ENCODE measurements at regions not wholly inside any gene's neighbourhood (a gene's known extent, or its start where the extent isn't known, plus 50 kb on each side); places are given as distances from the start of the nearest gene placed in this dataset.

DNA sequence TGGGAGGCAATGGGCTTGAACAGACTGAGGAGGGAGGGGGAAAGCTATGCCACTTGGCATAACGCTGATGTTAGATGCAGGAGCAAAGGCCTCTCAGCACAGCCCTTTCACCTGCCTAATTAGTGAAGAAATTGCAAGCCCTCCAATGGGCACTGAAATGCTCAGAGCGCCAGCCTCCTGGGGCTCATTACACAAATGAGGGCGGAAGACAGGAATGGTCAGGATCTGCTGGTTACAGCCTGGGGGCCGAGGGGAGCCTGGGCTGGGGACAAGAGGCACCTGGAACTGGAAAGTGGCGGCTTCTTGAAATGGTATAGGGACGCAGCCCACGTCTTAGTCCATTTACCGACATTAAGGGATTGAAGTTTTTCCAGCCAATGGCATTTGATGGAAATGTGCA lies 50.2 kb upstream of the PLET1 start:
- Mint-ChIP-seq H3K27me3 (no peaks in the 10 kb centered on the region), H3K36me3 (peaks cover 4 to 14% (median 13%) of the 10 kb centered on the region in 3 donors), H3K4me1 (peaks cover 0 to 8% (median 2%) of the 10 kb centered on the region in 4 donors), H3K9me3 (peaks cover 0 to 10% (median 8%) of the 10 kb centered on the region in 9 donors), H3K4me3 (no peak overlapping the region), H3K27ac (no peak overlapping the region)
- ATAC-seq = no peak
- DNase-seq = no peak
- POLR2A ChIA-PET = no interaction called here

DNA sequence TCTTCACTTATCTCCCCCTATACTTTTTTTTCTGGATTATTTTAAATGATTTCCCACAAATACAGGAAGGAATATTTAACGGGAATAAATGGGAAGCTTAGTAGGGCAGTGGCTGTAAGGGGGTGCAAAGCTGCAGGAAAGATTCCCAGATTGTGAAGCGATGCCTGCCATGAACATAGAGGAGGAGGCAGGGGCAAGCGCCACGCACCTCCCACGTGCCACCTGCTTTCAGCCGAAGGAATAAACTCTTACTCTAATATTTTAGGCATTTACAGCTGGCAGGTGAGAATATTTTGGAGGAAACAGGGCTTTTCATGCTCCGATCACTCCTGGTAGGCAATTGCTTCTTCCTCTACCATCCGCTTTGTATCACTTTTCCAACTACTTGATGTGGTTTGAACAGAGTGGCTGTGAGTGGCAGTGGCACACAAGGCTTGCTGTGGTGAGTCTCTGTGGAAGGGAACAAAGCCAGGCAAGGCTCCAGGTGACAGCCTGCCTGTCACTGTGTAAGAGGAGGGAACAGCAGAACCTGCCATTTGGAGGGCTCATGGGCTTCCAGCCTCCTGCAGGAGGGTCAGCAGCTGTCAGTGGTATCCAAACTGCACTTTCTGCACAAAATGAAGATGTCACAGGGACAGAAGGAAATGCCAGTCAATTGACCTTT lies 54.5 kb upstream of the PLET1 start:
- POLR2A ChIA-PET = no interaction called here
- H3K27me3 Mint-ChIP-seq = no peaks in the 10 kb centered on the region
- ATAC-seq = no peak
- H3K9me3 Mint-ChIP-seq = no peaks in the 10 kb centered on the region
- H3K36me3 Mint-ChIP-seq = peaks cover 0 to 15% (median 4%) of the 10 kb centered on the region in 3 donors
- H3K27ac Mint-ChIP-seq = peak overlapping the region in 1 of 10 donors; percentile 73
- DNase-seq = no peak
- no peak overlapping the region for H3K4me3 Mint-ChIP-seq
- peaks cover 0 to 9% (median 2%) of the 10 kb centered on the region in 4 donors for H3K4me1 Mint-ChIP-seq

DNA sequence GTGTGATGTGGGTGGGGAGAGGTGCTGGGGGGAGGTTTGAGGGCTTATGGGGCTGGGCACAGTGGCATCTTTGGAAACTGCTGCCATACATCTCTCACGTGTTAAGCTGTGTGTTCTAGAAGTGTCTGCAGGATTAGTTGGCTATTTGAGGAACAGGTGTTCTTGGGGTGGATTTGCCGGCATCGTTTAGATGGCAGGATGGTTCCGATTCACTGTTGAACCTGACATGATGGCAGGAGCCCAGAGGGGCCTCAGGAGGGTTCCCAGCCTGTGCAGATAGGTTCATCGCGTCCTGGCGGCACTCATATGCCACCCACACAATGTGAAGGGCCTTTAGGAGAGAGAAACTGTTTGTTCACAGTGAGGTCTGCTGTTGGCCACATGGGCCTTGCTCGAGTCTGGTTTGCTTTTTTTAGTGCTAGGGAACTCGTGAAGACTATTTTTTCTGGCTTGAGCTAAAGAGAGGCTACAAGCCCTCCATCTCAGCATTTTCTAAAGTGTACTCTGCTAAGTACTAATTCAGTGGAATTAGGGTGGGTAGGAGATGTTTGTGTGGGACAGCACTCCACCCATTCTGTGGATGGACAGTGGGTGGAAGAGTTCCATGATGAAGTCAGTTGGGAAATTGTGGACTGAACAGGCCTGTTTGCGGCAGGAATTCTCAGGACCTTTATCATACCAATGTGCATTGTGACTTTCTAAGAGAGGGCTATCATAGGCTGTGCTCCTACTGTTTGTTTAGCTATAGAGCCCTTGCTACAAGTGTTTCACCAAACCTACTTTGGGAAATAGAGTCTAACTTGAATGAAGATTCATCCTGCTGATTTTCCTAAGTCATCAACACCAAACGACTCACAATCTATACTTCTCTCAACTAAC lies 55.4 kb upstream of the PLET1 start:
- Mint-ChIP-seq H3K27ac (peak overlapping the region in 1 of 10 donors; percentile 27), H3K9me3 (no peaks in the 10 kb centered on the region), H3K4me3 (no peak overlapping the region), H3K36me3 (peaks cover 0 to 15% (median 4%) of the 10 kb centered on the region in 3 donors), H3K4me1 (peaks cover 0 to 14% (median 5%) of the 10 kb centered on the region in 4 donors), H3K27me3 (no peaks in the 10 kb centered on the region)
- no peak for DNase-seq
- no peak for ATAC-seq
- POLR2A ChIA-PET = no interaction called here

DNA sequence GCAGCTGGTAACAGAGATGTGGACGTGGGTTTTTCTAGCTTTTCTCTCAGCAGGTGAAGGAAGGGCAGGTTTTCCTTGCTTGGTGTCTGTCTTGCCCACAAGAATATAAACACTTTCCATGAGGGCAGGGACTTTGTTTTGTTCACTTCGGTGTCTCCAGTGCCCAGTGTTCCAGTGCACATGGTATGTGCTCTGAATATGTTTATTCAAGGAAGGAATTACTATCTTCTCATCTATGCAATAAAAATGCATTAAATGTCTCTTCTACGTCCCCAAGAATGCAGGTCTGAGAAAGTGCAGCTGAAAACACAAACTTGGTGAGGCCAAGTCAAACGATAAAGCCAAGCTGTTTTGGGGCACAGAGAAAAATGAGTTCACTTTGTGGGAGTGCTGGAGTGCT lies 56.3 kb upstream of the PLET1 start:
- no peaks in the 10 kb centered on the region for H3K9me3 Mint-ChIP-seq
- ATAC-seq = no peak
- no peak for DNase-seq
- no peaks in the 10 kb centered on the region for H3K27me3 Mint-ChIP-seq
- H3K4me3 Mint-ChIP-seq = no peak overlapping the region
- H3K4me1 Mint-ChIP-seq = peaks cover 7 to 16% (median 13%) of the 10 kb centered on the region in 4 donors
- no peak overlapping the region for H3K27ac Mint-ChIP-seq
- H3K36me3 Mint-ChIP-seq = peaks cover 0 to 15% (median 4%) of the 10 kb centered on the region in 3 donors
- POLR2A ChIA-PET = no interaction called here

DNA sequence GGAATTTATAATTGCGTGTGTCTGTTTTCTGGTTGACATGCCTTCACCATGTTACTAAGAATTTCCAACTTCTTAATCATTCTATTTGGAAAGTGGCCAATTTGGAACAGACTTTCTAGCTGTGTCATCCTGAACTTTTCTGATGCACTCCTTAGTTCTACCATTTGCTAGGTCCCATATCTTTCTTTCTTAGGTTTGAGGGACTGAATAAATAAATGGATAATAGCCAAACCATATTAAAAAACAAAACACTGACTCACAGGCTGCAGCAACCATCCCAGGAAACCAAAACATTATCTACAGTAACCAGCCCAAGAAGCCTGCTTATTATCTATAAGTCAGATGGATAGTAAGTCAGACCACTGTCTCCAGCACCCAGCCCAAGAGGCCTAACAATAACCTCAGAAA lies 57.5 kb upstream of the PLET1 start:
- Mint-ChIP-seq H3K27ac (peak overlapping the region in 1 of 10 donors; percentile 5), H3K27me3 (no peaks in the 10 kb centered on the region), H3K4me1 (peaks cover 12 to 19% (median 18%) of the 10 kb centered on the region in 4 donors), H3K36me3 (peaks cover 0 to 15% (median 0%) of the 10 kb centered on the region in 3 donors), H3K9me3 (no peaks in the 10 kb centered on the region), H3K4me3 (no peak overlapping the region)
- no peak for ATAC-seq
- POLR2A ChIA-PET = no interaction called here
- DNase-seq = no peak

DNA sequence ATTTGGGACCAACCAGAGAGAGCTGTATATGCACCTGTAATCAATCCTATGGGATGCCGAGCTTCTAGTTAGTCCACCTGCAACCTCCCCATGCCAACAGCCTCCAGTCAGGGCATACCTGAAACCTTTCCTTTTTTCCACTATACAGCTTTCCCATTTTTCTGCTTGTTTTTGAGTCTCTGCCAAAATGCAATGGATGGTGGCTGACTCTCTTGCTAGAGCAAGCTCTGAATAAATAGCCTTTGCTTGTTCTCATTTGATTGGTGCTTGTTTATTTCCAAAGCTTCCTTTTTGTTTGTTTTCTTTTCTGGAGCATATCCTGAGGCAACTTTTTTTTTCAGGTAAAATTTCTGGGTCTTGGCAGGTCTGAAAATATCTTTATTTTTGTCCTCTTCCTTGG lies 58.0 kb upstream of the PLET1 start:
- peaks cover 0 to 1% (median 0%) of the 10 kb centered on the region in 9 donors for H3K9me3 Mint-ChIP-seq
- peaks cover 12 to 19% (median 18%) of the 10 kb centered on the region in 4 donors for H3K4me1 Mint-ChIP-seq
- peaks cover 0 to 15% (median 0%) of the 10 kb centered on the region in 3 donors for H3K36me3 Mint-ChIP-seq
- H3K4me3 Mint-ChIP-seq = no peak overlapping the region
- H3K27ac Mint-ChIP-seq = peak overlapping the region in 1 of 10 donors; percentile 5
- no peaks in the 10 kb centered on the region for H3K27me3 Mint-ChIP-seq
- DNase-seq (no peak), ATAC-seq (no peak)
- POLR2A ChIA-PET = no interaction called here

DNA sequence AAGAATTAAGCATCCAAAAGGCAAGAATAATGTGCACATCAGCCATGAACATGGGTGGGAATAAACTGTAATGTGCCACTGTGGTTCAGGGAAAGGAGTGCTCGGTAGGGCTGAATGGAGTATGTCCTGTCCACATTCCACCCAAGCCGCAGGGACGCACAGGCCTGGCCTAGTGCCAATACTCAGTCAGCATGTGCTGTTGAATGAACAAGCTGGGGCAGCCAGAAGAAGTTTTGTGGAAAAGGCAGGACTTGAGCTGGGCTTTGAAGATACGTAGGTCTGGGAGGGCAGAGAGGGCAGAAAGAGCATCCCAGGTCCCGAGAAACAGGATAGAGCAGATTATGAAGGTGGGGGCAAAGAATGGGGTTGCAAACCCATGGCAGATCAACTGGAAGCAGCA lies 60.0 kb upstream of the PLET1 start:
- Mint-ChIP-seq H3K9me3 (peaks cover 0 to 4% (median 0%) of the 10 kb centered on the region in 9 donors), H3K27me3 (no peaks in the 10 kb centered on the region), H3K27ac (peak overlapping the region in 5 of 10 donors; percentile 15 to 31 (median 24)), H3K4me1 (peaks cover 12 to 18% (median 14%) of the 10 kb centered on the region in 4 donors), H3K36me3 (peaks cover 0 to 15% (median 0%) of the 10 kb centered on the region in 3 donors), H3K4me3 (no peak overlapping the region)
- no peak for DNase-seq
- ATAC-seq = no peak
- POLR2A ChIA-PET = no interaction called here

DNA sequence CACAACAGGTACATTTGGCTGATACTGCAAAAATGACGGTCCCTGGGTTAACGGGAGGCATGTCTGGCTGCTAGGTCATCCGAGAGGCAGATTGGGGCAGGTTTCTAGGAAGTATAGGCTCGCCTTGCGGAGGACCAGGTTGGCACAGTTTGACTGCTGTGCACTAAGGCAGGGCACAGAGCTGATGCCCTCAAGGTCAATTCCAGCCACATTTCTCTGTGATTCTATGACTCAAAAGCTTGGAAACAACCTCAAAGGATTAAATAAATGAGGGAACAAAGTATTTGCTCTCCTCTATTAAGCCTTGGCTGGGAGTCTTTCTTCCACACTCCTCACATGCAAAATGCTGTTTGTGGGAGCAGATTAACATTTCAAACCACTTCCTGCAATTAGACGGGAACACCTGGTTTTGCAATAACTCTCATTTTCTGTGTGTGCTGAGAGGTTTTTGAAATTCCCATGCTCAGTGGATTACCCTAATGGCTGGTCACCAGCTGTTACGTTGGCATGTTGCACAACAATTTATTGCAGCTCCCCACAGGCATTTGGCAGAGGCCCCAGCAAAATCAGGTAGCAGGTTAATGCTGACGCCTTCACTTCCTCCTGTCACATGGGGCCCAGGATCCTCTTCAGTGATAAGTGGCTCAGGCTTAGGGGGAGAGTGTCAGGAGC lies 61.0 kb upstream of the PLET1 start:
- DNase-seq = no peak
- Mint-ChIP-seq H3K36me3 (peaks cover 0 to 19% (median 0%) of the 10 kb centered on the region in 3 donors), H3K27ac (peak overlapping the region in 5 of 10 donors; percentile 12 to 58 (median 34)), H3K9me3 (peaks cover 0 to 9% (median 3%) of the 10 kb centered on the region in 9 donors), H3K27me3 (no peaks in the 10 kb centered on the region), H3K4me1 (peaks cover 10 to 18% (median 13%) of the 10 kb centered on the region in 4 donors), H3K4me3 (no peak overlapping the region)
- POLR2A ChIA-PET = no interaction called here
- peak in 1 of 2 donors; percentile 53 for ATAC-seq

DNA sequence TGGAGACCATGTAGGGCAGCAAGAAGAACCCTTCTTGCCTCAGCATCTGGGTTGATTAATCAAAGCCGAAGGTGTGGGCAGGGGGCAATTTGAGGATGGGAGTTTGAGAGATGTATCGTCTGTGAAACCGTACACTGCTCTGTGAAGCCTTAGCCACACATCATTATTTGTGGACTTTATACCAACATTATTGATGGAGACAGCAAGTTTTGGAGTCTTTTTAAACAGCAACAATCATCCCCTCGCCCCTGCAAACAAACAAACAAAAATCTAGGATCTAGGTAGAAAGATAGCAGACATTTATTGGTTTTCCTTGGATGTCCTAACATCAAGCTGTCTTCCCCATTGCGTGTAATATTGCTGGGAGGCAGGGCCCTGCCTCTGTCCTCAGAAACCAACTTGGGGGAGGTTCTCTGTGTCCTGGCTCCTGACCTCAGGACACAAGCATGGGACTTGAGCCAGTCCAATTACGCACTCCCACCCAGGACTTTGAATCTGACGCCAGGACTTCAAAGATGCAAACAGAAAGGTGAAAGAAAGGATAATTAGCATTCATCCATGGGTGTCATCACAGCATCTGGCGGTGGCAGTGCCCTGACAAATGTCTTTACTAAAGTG lies 61.6 kb upstream of the PLET1 start:
- H3K4me3 Mint-ChIP-seq = no peak overlapping the region
- H3K27me3 Mint-ChIP-seq = no peaks in the 10 kb centered on the region
- DNase-seq (no peak), ATAC-seq (no peak)
- peak overlapping the region in 2 of 10 donors; percentile 45 to 47 for H3K27ac Mint-ChIP-seq
- POLR2A ChIA-PET = no interaction called here
- H3K9me3 Mint-ChIP-seq = peaks cover 0 to 16% (median 5%) of the 10 kb centered on the region in 9 donors
- H3K4me1 Mint-ChIP-seq = peaks cover 10 to 18% (median 13%) of the 10 kb centered on the region in 4 donors
- H3K36me3 Mint-ChIP-seq = peaks cover under 1 to 22% (median 1%) of the 10 kb centered on the region in 3 donors

DNA sequence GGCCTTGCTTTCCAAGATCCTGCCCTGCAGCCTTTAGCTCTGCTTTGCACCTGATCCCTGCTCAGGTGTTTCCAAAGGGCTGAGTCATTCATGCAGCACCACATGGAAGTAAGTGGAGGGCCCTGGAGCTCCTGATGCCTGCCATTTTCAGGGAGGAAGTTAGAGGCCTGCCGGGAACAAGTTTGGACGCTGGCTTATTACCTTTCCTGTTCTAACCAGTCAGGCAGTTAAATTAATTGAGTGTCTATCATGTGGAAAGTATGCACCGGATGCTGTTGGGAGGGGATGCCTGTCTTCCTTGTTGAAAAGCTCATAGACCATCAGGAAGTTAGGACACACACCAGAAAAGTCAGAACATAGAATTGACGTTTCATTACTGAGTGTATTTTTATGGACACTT lies 73.7 kb upstream of the PLET1 start:
- H3K4me1 Mint-ChIP-seq = peaks cover 0 to 6% (median 0%) of the 10 kb centered on the region in 4 donors
- POLR2A ChIA-PET = no interaction called here
- ATAC-seq (no peak), DNase-seq (no peak)
- H3K4me3 Mint-ChIP-seq = no peak overlapping the region
- H3K27ac Mint-ChIP-seq = peak overlapping the region in 1 of 10 donors; percentile 55
- no peaks in the 10 kb centered on the region for H3K27me3 Mint-ChIP-seq
- H3K9me3 Mint-ChIP-seq = peaks cover 0 to 13% (median 4%) of the 10 kb centered on the region in 9 donors
- peaks cover 9 to 27% (median 24%) of the 10 kb centered on the region in 3 donors for H3K36me3 Mint-ChIP-seq

DNA sequence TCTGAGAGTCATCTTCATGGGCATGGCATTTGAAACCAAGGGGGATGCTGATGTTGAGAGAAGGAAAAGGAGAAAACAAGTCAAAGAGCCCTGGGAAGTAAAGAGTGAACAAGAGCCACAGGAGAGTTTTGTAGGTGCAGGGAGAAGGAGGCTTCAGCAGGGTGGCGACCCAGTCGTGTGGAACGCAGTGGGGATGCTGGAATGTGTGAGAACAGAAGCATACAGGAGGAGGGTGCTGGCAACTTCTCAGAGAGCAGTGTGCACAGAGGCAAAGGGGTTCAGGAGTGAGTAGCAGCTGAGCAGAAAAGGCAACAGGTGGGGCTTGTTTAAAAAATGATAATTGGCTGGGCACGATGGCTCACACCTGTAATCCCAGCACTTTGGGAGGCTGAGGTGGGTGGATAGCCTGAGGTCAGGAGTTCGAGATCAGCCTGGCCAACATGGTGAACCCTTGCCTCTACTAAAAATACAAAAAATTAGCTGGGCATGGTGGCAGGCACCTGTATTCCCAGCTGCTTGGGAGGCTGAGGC lies 75.8 kb upstream of the PLET1 start:
- no peak for DNase-seq
- no peak overlapping the region for H3K4me3 Mint-ChIP-seq
- no peak for ATAC-seq
- POLR2A ChIA-PET = no interaction called here
- no peaks in the 10 kb centered on the region for H3K27me3 Mint-ChIP-seq
- peaks cover 0 to 4% (median 0%) of the 10 kb centered on the region in 9 donors for H3K9me3 Mint-ChIP-seq
- H3K36me3 Mint-ChIP-seq = peaks cover 6 to 18% (median 14%) of the 10 kb centered on the region in 3 donors
- no peak overlapping the region for H3K27ac Mint-ChIP-seq
- peaks cover 0 to 6% (median under 1%) of the 10 kb centered on the region in 4 donors for H3K4me1 Mint-ChIP-seq

DNA sequence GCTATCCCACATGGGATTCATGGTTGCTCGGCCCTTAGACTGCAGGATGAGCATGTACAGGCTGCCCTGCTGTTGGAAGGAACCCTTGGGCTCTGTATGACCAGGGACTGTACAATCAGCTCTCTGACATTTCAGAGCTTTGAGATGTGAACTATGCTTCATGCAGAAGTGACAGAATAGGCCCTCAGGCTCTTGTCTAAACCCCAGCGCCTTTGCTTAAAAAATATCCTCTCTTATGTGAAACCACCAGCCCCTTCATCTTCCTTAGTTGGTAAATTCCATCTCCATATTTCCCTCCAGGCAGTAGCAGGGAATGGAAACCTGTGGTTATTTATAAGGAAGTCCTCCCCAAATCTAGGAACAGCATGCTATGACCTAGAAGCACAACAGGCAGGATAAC lies 78.9 kb upstream of the PLET1 start:
- peaks cover 0 to 4% (median 0%) of the 10 kb centered on the region in 9 donors for H3K9me3 Mint-ChIP-seq
- no peak overlapping the region for H3K4me3 Mint-ChIP-seq
- H3K27ac Mint-ChIP-seq = no peak overlapping the region
- peaks cover 4 to 18% (median 16%) of the 10 kb centered on the region in 3 donors for H3K36me3 Mint-ChIP-seq
- ATAC-seq = no peak
- no peaks in the 10 kb centered on the region for H3K27me3 Mint-ChIP-seq
- no peak for DNase-seq
- POLR2A ChIA-PET = no interaction called here
- H3K4me1 Mint-ChIP-seq = peaks cover 0 to 5% (median under 1%) of the 10 kb centered on the region in 4 donors
